CD4-positive, alpha-beta T cell treated with Interleukin-4 for 1 hour (primary cell): ENCODE measurements at regions not wholly inside any gene's neighbourhood (a gene's known extent, or its start where the extent isn't known, plus 50 kb on each side); places are given as distances from the start of the nearest gene placed in this dataset.

Source experiments
- DNase-seq, 2 donors: peaks; one replicate each; pipeline ENCODE4 v3.0.0-alpha.2; 2020 to 2022

- DNase-seq = no peak
Observed at GRCh38 chr22:27378311-27378800, 423.2 kb downstream of the MN1 start.

GRCh38 chr22:27378995-27379394 lies 422.6 kb downstream of the MN1 start:
- DNase-seq = no peak

GRCh38 chr22:27380855-27381254 lies 420.7 kb downstream of the MN1 start:
- DNase-seq = no peak

GRCh38 chr22:27381552-27381951 lies 420.0 kb downstream of the MN1 start:
- DNase-seq = no peak

- DNase-seq = no peak
Observed at GRCh38 chr22:27381960-27382742, 419.4 kb downstream of the MN1 start.

GRCh38 chr22:27382947-27383346 lies 418.6 kb downstream of the MN1 start:
- no peak for DNase-seq

GRCh38 chr22:27383896-27384295 lies 417.7 kb downstream of the MN1 start:
- DNase-seq = no peak

- DNase-seq = no peak
Observed at GRCh38 chr22:27385261-27385998, 416.1 kb downstream of the MN1 start.

GRCh38 chr22:27386186-27386585 lies 415.4 kb downstream of the MN1 start:
- no peak for DNase-seq

GRCh38 chr22:27387561-27387960 lies 414.0 kb downstream of the MN1 start:
- no peak for DNase-seq

- no peak for DNase-seq
Observed at GRCh38 chr22:27388090-27388600, 413.4 kb downstream of the MN1 start.

GRCh38 chr22:27389727-27390075 lies 411.9 kb downstream of the MN1 start:
- DNase-seq = no peak

- no peak for DNase-seq
Observed at GRCh38 chr22:27391092-27391770, 410.3 kb downstream of the MN1 start.

GRCh38 chr22:27393371-27393770 lies 408.2 kb downstream of the MN1 start:
- no peak for DNase-seq

- DNase-seq = no peak
Observed at GRCh38 chr22:27394806-27395404, 406.7 kb downstream of the MN1 start.

GRCh38 chr22:27397036-27397953 lies 404.3 kb downstream of the MN1 start:
- DNase-seq = no peak

- no peak for DNase-seq
Observed at GRCh38 chr22:27397954-27398342, 403.6 kb downstream of the MN1 start.

GRCh38 chr22:27399161-27399560 lies 402.4 kb downstream of the MN1 start:
- DNase-seq = no peak

GRCh38 chr22:27400811-27401210 lies 400.7 kb downstream of the MN1 start:
- DNase-seq = no peak

GRCh38 chr22:27401321-27401720 lies 400.2 kb downstream of the MN1 start:
- no peak for DNase-seq

- no peak for DNase-seq
Observed at GRCh38 chr22:27404441-27404840, 397.1 kb downstream of the MN1 start.
